ENCODE measurements at regions not wholly inside any gene's neighbourhood (a gene's known extent, or its start where the extent isn't known, plus 50 kb on each side); places are given as distances from the start of the nearest gene placed in this dataset.

DNA sequence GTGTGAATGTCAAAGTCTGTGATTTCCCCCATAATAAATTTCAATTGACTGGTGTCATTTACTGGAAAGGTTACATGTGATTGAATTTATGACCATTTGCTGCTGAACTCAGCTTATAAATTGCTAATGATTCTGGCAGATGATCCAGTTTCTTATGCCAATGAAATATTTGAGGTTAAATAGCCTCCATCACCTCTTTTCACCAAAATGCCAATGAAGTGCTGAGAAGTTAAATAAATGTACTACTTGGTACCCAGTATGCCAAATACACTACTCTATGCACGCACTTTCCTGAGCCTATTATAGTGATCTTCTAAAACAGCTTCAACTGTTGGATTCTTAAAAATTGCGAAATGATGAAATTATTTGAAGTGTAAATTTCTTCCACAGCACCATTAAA, 741.4 kb downstream of the PLA2G4A start:
- no peak for TF ChIP-seq TAF1 (conservative IDR thresholded peaks at IDR 0.05)
- TF ChIP-seq RAD21 (IDR thresholded peaks at IDR 0.05) = no peak
- TF ChIP-seq, protein P1, sequence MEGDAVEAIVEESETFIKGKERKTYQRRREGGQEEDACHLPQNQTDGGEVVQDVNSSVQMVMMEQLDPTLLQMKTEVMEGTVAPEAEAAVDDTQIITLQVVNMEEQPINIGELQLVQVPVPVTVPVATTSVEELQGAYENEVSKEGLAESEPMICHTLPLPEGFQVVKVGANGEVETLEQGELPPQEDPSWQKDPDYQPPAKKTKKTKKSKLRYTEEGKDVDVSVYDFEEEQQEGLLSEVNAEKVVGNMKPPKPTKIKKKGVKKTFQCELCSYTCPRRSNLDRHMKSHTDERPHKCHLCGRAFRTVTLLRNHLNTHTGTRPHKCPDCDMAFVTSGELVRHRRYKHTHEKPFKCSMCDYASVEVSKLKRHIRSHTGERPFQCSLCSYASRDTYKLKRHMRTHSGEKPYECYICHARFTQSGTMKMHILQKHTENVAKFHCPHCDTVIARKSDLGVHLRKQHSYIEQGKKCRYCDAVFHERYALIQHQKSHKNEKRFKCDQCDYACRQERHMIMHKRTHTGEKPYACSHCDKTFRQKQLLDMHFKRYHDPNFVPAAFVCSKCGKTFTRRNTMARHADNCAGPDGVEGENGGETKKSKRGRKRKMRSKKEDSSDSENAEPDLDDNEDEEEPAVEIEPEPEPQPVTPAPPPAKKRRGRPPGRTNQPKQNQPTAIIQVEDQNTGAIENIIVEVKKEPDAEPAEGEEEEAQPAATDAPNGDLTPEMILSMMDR (IDR thresholded peaks at IDR 0.05; ENCODE audit: low read depth, low read length, missing input control) = no peak
- TF ChIP-seq, protein P2, sequence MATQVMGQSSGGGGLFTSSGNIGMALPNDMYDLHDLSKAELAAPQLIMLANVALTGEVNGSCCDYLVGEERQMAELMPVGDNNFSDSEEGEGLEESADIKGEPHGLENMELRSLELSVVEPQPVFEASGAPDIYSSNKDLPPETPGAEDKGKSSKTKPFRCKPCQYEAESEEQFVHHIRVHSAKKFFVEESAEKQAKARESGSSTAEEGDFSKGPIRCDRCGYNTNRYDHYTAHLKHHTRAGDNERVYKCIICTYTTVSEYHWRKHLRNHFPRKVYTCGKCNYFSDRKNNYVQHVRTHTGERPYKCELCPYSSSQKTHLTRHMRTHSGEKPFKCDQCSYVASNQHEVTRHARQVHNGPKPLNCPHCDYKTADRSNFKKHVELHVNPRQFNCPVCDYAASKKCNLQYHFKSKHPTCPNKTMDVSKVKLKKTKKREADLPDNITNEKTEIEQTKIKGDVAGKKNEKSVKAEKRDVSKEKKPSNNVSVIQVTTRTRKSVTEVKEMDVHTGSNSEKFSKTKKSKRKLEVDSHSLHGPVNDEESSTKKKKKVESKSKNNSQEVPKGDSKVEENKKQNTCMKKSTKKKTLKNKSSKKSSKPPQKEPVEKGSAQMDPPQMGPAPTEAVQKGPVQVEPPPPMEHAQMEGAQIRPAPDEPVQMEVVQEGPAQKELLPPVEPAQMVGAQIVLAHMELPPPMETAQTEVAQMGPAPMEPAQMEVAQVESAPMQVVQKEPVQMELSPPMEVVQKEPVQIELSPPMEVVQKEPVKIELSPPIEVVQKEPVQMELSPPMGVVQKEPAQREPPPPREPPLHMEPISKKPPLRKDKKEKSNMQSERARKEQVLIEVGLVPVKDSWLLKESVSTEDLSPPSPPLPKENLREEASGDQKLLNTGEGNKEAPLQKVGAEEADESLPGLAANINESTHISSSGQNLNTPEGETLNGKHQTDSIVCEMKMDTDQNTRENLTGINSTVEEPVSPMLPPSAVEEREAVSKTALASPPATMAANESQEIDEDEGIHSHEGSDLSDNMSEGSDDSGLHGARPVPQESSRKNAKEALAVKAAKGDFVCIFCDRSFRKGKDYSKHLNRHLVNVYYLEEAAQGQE (IDR thresholded peaks at IDR 0.05) = no peak
- TF ChIP-seq JUND (IDR thresholded peaks at IDR 0.05) = no peak

Measured in liver (tissue), 3 donors.